Smooth muscle cell (in vitro differentiated cells): ENCODE measurements at regions not wholly inside any gene's neighbourhood (a gene's known extent, or its start where the extent isn't known, plus 50 kb on each side); places are given as distances from the start of the nearest gene placed in this dataset.
"Not testable (repeated sequence)": the region's sequence is repeated elsewhere in the genome, so short reads cannot be mapped to it uniquely, and the experiment has no call there.

ENCODE experiments used
- DNase-seq: peaks from one replicate; lab custom pipeline; 2025; ENCODE audit not compliant: unreplicated experiment; lab: John Stamatoyannopoulos, UW
- H2AFZ ChIP-seq: fragments of 200-600 bp; sonication (generic); 2 replicates; pipeline ENCODE4 v1.6.0; 2016; ENCODE audit warnings: antibody characterized with exemption, low read depth, mild to moderate bottlenecking
- H3F3A ChIP-seq: fragments of 200-600 bp; sonication (generic); 2 replicates; pipeline ENCODE4 v1.6.0; 2017; ENCODE audit warnings: antibody characterized with exemption, low read depth
- H3K27ac ChIP-seq: fragments of 200-600 bp; sonication (generic); 2 replicates; pipeline ENCODE4 v1.5.1; 2016; ENCODE audit warnings: low read depth, mild to moderate bottlenecking
- H3K27me3 ChIP-seq: fragments of 200-600 bp; sonication (generic); 2 replicates; pipeline ENCODE4 v1.6.1; 2016; ENCODE audit warnings: low read depth, mild to moderate bottlenecking
- H3K36me3 ChIP-seq: fragments of 200-600 bp; sonication (generic); 2 replicates; pipeline ENCODE4 v1.5.1; 2016; ENCODE audit warnings: low read depth
- H3K4me1 ChIP-seq: fragments of 200-600 bp; sonication (generic); 2 replicates; pipeline ENCODE4 v1.5.1; 2016; ENCODE audit warnings: low read depth
- H3K4me2 ChIP-seq: fragments of 200-600 bp; sonication (generic); 2 replicates; pipeline ENCODE4 v1.6.0; 2016; ENCODE audit warnings: mild to moderate bottlenecking
- H3K4me3 ChIP-seq: fragments of 200-600 bp; sonication (generic); 2 replicates; pipeline ENCODE4 v1.5.1; 2016; ENCODE audit warnings: mild to moderate bottlenecking
- H3K79me2 ChIP-seq: fragments of 200-600 bp; sonication (generic); 2 replicates; pipeline ENCODE4 v1.6.0; 2016; ENCODE audit warnings: low read depth, mild to moderate bottlenecking
- H3K9ac ChIP-seq: fragments of 200-600 bp; sonication (generic); 2 replicates; pipeline ENCODE4 v1.6.0; 2016; ENCODE audit warnings: low read depth
- H3K9me3 ChIP-seq: fragments of 200-600 bp; sonication (generic); replicated peaks from 2 replicates; pipeline ENCODE4 v1.5.1; 2016; ENCODE audit warnings: low read depth
- H4K20me1 ChIP-seq: fragments of 200-600 bp; sonication (generic); 2 replicates; pipeline ENCODE4 v1.6.0; 2016; ENCODE audit warnings: low read depth
- CTCF ChIP-seq: fragments of 200-600 bp; sonication (generic); IDR thresholded peaks from 2 replicates; pipeline ENCODE4 v1.5.1; 2017; ENCODE audit warnings: borderline replicate concordance, mild to moderate bottlenecking, antibody characterized with exemption; ENCODE audit not compliant: insufficient read depth, poor library complexity, severe bottlenecking
- WGBS: methylation state at CpG from one replicate; pipeline ENCODE4 v1.1.7; 2016; ENCODE audit warnings: low lambda C conversion rate; 5-methylcytosine and 5-hydroxymethylcytosine counted together

- DNase-seq, result no peak
- Histone ChIP-seq H3K4me3 (no peak overlapping the region), H3K9me3 (peaks cover 4% of the 10 kb centered on the region), H3K27ac (no peak overlapping the region), H3K9ac (no peak overlapping the region), H3K27me3 (no peaks in the 10 kb centered on the region), H2AFZ (no peak overlapping the region), H3K36me3 (no peaks in the 10 kb centered on the region), H3K79me2 (no peaks in the 10 kb centered on the region), H3K4me2 (peak overlapping the region; percentile 32), H3K4me1 (peaks cover 13% of the 10 kb centered on the region), H4K20me1 (no peaks in the 10 kb centered on the region), H3F3A (peaks cover 16% of the 10 kb centered on the region)
- 2% methylated on average over 3 of the region's 3 CpGs for WGBS
- TF ChIP-seq CTCF, result no peak
Measured at GRCh38 chr9:78143281-78144007, 92.4 kb upstream of the CEP78 start.

GRCh38 chr9:78142264-78142663, 93.6 kb upstream of the CEP78 start:
- not testable (repeated sequence) for H3K9me3 ChIP-seq, H3K36me3 ChIP-seq, H3K9ac ChIP-seq, H3K79me2 ChIP-seq, H3K4me2 ChIP-seq, H3K27me3 ChIP-seq, H3K27ac ChIP-seq, H4K20me1 ChIP-seq, H3K4me3 ChIP-seq, DNase-seq, H2AFZ ChIP-seq
- Histone ChIP-seq H3F3A (peaks cover 16% of the 10 kb centered on the region), H3K4me1 (peaks cover 13% of the 10 kb centered on the region)
- 94% methylated on average over 3 of the region's 3 CpGs for WGBS

- H3K27me3 ChIP-seq, result no peaks in the 10 kb centered on the region
- H3K27ac ChIP-seq, result no peak overlapping the region
- no peaks in the 10 kb centered on the region for H4K20me1 ChIP-seq
- H3K79me2 ChIP-seq, result no peaks in the 10 kb centered on the region
- H3K4me3 ChIP-seq, result no peak overlapping the region
- no peaks in the 10 kb centered on the region for H3K9me3 ChIP-seq
- no peaks in the 10 kb centered on the region for H3F3A ChIP-seq
- H3K9ac ChIP-seq, result no peak overlapping the region
- 74% methylated on average over 1 of the region's 1 CpG for WGBS
- no peaks in the 10 kb centered on the region for H3K36me3 ChIP-seq
- no peak overlapping the region for H3K4me2 ChIP-seq
- TF ChIP-seq CTCF, result no peak
- DNase-seq, result no peak
- no peaks in the 10 kb centered on the region for H3K4me1 ChIP-seq
- H2AFZ ChIP-seq, result no peak overlapping the region
Measured at GRCh38 chr9:78133751-78134150, 102.1 kb upstream of the CEP78 start.

GRCh38 chr9:78132701-78133058, 101.1 kb upstream of the GNAQ start:
- Histone ChIP-seq H3K9me3 (no peaks in the 10 kb centered on the region), H3K4me3 (no peak overlapping the region), H3K36me3 (no peaks in the 10 kb centered on the region), H3K4me1 (no peaks in the 10 kb centered on the region), H2AFZ (no peak overlapping the region), H3F3A (no peaks in the 10 kb centered on the region), H3K27ac (no peak overlapping the region), H4K20me1 (no peaks in the 10 kb centered on the region), H3K27me3 (no peaks in the 10 kb centered on the region), H3K4me2 (peak overlapping the region; percentile 28), H3K9ac (no peak overlapping the region), H3K79me2 (no peaks in the 10 kb centered on the region)
- 64% methylated on average over 2 of the region's 2 CpGs for WGBS
- DNase-seq, result no peak
- no peak for TF ChIP-seq CTCF
